ENCODE measurements at regions not wholly inside any gene's neighbourhood (a gene's known extent, or its start where the extent isn't known, plus 50 kb on each side); places are given as distances from the start of the nearest gene placed in this dataset.

- DNase-seq: no peak
Measured at GRCh38 chr13:61751039-61751438, 335.4 kb upstream of the PCDH20 start.

GRCh38 chr13:61738236-61738750 lies 322.6 kb upstream of the PCDH20 start:
- DNase-seq: no peak

GRCh38 chr13:61734683-61735082 lies 319.0 kb upstream of the PCDH20 start:
- DNase-seq: no peak

GRCh38 chr13:61728471-61728870 lies 312.8 kb upstream of the PCDH20 start:
- DNase-seq: peak; percentile 48

- DNase-seq: no peak
Measured at GRCh38 chr13:61727767-61728166, 312.1 kb upstream of the PCDH20 start.

- no peak for DNase-seq
Measured at GRCh38 chr13:61725806-61726205, 310.2 kb upstream of the PCDH20 start.

- no peak for DNase-seq
Measured at GRCh38 chr13:61722119-61722518, 306.5 kb upstream of the PCDH20 start.

GRCh38 chr13:61712621-61713020 lies 297.0 kb upstream of the PCDH20 start:
- no peak for DNase-seq

- no peak for DNase-seq
Measured at GRCh38 chr13:61709258-61709657, 293.6 kb upstream of the PCDH20 start.

- no peak for DNase-seq
Measured at GRCh38 chr13:61706899-61707298, 291.2 kb upstream of the PCDH20 start.

- DNase-seq: no peak
Measured at GRCh38 chr13:61700620-61701019, 285.0 kb upstream of the PCDH20 start.

GRCh38 chr13:61700181-61700580 lies 284.5 kb upstream of the PCDH20 start:
- DNase-seq: no peak

GRCh38 chr13:61696676-61697075 lies 281.0 kb upstream of the PCDH20 start:
- DNase-seq: no peak

- no peak for DNase-seq
Measured at GRCh38 chr13:61695147-61695546, 279.5 kb upstream of the PCDH20 start.

- no peak for DNase-seq
Measured at GRCh38 chr13:61692691-61693090, 277.0 kb upstream of the PCDH20 start.

GRCh38 chr13:61685682-61686012 lies 270.0 kb upstream of the PCDH20 start:
- no peak for DNase-seq

GRCh38 chr13:61684976-61685681 lies 269.5 kb upstream of the PCDH20 start:
- DNase-seq: no peak

GRCh38 chr13:61672756-61673155 lies 257.1 kb upstream of the PCDH20 start:
- DNase-seq: no peak

- no peak for DNase-seq
Measured at GRCh38 chr13:61670384-61671161, 254.9 kb upstream of the PCDH20 start.

- DNase-seq: no peak
Measured at GRCh38 chr13:61664801-61665705, 249.4 kb upstream of the PCDH20 start.

GRCh38 chr13:61654481-61654880 lies 238.8 kb upstream of the PCDH20 start:
- no peak for DNase-seq

- no peak for DNase-seq
Measured at GRCh38 chr13:61648547-61648946, 232.9 kb upstream of the PCDH20 start.

- no peak for DNase-seq
Measured at GRCh38 chr13:61612192-61612591, 196.5 kb upstream of the PCDH20 start.
